DMS153 treated with DMSO at 0.1 percent for 48 hours (cell line): ENCODE measurements at regions not wholly inside any gene's neighbourhood (a gene's known extent, or its start where the extent isn't known, plus 50 kb on each side); places are given as distances from the start of the nearest gene placed in this dataset.

ENCODE experiments used
- DNase-seq: peaks from one replicate; lab custom pipeline; 2025; ENCODE audit not compliant: unreplicated experiment; lab: John Stamatoyannopoulos, UW

DNA sequence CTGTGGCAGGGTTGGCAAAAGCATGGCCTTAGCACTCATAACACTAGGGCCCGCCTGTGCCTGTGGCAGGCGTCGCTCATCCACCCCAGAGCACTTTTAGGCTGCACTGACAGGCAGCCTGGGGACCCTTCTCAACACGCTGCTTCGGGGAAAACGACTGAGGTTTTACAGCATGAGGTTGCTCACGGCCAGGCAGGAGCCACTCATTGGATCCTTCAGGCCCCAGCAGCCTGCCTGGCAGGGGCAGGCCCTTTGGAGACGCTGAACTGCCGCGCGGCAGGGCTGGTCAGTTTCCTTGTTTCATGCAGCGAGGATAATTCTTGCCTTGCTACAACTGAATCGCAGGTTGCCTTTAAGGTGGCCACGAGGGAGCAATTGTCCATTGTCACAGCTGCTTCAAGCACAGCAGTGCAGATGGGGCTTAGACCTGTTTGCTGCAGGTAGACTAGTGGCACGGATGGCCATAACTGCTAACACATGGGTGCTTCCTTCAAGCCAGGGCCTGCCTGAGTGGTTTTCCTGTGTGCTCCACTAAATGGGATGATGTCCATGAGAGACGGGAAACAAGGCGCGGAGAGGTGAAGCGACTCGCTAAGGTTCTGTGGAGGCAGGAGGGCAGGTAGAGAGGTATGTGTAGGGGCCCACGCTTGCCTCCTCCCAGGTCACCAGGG, 49.9 kb upstream of the HS6ST1 start:
- DNase-seq: no peak

DNA sequence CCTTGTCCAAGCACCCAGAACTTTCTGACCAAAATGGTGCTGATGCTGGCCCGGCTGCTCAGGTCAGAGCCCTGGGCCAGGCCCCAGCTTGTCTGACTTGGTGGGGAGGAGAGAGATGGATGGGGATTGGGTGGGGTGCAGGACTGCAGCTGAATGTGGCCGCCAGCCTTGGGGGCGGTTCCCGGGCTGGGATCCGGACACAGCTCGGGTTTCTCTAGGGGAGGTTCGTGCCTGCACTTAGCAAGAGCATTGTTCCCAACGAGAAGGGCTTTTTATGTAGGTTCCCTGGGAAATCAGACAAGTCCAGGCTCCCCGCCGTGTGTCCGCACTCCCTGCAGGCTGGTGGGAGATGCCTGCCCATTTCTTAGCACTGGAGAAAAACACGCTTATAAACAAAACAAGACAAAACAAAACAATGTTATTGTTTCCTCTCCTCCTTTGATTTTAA, 50.5 kb upstream of the HS6ST1 start:
- DNase-seq: no peak

DNA sequence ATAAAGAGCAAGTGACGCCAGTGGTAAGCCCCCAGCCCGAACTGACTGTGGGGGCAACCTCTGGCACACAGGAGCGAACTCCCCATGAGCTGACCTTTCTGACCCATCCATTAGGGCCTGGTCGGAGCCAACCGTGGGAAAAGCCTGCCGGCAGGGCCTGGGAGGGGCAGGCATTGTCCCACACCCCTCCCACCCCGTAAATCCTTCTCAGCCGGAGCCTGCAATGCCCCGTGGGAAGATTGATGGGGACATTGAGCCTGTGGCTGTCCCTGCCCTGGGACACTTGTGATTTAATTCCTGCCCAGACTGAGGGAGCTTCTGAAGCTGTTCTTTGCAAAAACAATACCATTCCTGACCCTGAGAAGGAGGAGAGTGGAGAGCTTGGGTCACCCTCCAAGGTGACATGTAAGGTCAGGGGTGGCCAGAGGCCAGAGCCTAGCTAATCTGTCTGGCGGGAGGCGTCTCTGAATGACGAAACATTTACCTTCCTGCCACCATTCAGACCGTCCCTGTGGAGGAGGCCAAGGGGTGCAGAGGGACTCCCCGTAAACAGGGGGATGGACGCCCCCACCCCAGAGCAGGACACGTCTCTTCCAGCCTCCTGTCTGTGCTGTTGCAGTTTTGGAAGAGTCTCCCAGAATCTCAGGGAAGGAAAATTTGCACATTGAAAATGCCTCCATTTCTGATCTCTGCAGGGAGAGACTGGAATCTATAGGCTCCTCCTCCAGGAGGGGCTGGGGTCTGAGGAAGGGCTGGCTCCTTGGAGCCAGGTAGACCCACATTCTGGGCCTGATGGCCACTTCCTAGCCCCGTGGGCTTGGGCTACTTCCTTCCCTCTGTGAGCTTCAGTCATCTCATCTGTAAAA, 51.2 kb upstream of the HS6ST1 start:
- DNase-seq: no peak

DNA sequence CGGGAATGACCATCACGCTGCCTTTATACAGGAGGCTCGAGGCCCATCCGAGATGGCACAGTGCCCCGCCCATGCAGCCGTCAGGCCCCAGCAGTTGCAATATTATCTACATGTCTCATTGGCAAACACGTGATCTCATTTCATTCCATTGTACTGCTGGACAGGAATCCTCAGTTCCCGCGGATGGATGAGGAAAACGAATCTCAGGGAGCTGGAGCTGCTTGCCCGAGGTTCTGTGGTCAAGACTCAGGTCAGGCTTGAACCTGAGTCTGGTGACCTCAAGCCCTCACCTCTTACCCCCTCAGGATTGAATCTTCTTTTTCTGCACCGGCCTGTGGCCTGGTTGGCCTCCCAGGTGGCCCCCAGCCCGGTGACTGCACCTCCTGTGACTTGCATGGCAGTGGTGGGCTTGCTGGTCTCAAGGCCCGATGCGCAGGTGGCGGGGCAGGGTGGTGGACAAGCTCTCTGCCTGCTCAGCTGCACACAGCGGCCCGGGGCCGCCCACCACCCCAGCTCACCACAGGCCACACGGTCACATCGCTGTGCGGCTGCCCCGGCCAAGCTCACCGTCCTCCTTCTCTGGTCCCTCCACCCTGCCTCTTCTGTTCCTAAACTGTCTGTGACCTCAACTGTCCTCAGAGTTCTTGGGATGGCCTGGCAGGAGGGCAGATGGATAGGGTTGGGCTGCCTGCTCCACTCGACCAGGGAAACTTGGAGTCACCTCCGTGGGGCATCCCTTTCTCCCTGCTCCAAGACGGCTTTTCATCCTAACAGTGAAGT, 52.0 kb upstream of the HS6ST1 start:
- DNase-seq: no peak

DNA sequence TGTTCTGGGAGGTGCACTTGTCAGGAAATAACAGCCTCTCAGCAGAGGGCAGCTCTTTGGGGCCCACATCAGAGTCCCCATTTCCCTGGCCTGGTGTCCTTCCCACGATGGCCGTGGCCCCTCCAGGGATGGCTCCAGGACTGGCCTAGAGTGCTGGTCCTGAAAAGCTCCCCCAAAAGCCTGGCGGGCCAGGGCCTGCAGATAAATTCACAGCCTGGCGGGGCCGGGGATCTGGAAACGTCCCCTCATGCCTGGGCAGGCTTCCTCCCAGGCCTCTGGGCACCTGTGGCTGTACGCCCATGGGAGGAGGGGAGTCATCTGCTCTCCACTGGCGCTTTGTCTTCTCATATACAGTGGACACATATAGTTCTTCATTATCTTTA, 52.6 kb upstream of the HS6ST1 start:
- DNase-seq: no peak

DNA sequence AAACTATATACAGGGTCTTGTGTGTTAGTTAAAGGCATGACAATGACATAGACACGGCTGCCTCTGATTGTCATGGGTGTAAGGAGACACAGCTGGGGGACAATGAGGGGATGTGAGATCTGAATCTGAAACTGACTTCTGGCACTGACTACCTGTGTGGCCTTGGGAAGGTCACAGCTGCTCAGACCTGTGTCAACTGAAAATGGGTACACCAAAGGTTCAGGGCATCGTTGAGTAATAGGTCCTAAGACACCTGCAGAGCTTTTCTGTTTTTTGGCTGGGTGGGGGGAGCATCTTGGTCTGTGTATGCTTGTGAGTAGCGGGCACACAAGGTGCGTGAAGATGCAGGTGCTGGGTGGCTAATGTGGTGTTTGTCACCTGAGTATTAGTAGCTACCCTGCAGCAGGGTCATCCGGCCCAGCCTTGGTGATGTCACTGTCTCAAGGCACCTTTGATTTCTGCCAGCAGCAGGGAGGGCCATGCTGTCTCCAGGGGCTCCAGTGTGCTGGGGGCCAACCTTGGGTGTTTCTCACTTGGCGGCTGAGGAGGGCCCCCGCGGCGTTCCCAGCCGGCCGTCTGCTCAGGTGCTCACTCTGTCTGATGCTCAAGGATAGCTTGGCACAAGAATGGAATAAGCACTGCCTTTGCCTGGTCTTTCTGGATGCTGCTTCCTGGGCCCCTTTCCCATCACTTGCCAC, 53.1 kb upstream of the HS6ST1 start:
- DNase-seq: no peak

DNA sequence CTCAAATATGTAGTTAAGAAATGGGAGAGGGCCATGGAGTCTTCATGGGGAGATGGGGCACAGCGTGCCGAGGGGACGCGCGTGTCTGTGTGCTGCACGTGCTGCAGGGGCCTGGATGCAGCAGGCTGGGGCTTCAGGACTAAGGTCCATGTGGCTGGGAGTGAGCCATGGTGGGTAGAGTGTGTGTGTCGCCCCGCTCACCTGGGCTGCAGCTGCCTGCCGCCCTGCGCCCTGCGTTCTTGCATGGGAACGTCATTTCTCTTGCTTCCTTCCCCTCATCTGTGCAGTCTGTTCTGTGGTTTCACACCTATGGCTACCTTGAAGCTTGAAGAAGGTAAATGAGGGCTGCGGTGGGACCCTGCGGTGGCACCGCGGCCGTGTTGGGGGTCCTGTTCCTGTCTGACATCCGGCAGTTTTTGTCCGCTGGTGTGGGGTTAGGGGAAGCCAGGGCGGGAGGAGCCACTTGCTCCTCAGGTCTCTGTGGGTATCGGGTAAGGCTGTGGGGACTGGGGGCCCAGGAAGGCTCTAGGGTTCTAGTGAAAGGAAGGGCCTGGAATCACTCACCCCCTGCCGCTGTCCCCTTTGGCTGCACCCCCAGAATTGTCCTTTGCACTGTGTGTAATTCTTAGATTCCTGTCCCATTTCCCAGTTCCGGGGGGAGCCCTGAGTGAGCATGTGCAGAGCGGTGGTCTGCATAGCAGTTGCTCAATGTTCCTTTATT, 54.1 kb upstream of the HS6ST1 start:
- no peak for DNase-seq

DNA sequence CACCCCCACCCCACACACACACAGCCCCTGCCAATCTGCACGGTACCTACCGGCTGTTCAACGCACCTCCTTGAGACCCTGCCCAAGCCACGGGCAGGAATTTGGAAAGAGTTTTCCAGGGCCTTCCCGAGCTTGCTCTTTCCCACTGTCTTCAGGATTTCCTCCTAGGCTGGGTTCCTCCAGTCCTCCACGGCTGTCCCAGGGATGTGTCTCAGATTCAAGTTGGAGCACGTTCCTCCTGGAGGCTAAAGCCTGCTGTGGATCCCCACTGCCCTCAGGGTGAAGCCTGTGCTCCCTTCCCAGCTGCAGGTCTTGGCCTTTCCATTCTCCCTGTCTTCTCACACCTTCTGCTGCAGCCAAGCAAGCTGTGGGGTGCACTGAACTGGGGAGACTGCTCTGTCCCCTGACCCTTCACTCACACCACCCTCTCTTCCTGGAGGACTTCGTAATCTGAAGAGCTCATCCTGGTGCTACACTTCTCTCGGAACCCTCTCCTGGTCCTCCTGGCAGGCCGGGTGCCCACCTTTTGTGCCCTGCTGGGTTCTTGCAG, 54.9 kb upstream of the HS6ST1 start:
- DNase-seq: no peak

DNA sequence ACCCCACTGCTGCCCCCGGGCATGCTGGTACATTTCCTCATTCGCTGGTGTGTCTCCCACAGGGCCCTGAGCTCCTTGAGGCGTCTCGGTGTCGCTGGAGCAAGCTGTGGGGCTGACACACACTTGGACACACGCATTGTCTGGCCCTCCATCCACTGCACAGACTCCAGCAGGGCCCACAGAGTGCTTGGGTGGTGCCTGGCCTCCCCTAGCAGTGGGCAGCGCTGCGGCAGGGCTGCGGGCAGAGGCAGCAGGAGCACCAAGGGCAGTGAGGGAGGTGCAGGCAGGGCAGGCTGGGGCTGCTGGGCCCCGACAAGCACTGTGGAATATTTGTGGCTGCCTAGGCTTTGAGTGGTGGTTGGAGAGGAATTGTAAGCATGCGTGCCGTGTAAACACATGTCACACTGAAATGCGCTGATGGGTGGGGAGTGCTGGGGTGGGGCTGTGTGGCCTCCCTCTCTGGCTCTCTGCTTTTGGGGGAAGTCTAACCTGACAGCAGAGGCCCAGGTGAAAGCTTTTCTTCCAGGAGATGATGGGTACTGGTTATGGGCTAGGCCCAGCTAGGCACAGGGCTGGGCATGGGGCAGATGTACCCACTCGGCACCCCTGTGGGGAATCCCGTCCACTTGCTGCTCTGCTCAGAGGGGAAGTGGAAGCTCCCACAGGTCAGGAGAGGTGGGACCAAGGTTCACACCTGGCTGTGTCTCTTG, 55.5 kb upstream of the HS6ST1 start:
- DNase-seq: no peak

DNA sequence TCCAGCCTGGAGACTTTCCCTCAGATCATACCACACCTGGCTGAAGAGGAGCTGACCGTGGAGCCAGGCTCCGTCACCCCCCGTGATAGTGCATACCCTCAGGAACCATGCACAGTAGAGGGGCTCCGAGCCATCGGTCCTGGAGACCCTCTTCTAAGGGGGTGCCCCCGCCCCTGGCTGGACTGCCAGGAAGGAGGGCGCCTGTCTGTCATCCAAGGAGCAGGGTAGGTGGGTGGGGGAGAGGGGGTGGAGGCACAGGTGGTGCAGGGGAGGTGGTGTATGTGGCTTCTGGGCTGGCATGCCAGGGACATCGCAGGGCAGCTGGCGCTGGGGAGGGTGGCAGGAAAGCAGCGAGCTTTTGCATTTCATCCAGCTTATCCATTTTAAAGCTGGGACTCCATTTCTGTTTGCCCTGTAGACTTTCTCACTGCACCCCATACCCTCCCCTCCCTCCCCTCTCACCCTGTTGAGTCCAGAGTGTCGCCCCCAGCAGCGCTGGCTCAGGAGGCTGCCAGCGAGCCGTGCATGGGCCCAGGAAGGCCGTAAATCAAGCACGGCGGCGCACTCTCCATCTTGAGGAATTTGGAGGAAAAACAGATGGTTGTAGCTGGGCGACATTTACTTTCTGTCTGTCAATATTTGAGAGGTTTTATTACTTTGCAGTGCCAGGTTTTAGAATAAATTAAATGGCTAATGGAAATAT, 56.2 kb upstream of the HS6ST1 start:
- DNase-seq: no peak

DNA sequence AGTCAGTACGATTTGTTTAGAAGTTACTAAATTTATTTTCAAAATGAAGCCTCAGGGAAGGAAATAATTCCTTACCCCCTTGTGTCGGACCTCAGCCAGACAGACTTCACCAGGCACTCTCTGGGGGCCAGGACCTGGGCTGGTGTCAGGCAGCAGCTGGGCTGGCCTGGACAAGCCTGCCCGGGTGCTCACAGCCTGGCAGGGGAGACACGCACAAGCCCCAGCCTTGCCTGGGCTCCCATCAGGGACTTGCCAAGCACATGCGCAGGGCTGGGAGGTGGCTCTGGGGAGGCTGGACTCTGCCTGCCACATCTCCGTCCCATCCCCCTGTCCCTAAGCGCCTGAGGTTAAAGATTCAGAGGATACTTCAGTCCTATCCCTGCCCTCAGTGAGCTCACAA, 56.8 kb upstream of the HS6ST1 start:
- no peak for DNase-seq

DNA sequence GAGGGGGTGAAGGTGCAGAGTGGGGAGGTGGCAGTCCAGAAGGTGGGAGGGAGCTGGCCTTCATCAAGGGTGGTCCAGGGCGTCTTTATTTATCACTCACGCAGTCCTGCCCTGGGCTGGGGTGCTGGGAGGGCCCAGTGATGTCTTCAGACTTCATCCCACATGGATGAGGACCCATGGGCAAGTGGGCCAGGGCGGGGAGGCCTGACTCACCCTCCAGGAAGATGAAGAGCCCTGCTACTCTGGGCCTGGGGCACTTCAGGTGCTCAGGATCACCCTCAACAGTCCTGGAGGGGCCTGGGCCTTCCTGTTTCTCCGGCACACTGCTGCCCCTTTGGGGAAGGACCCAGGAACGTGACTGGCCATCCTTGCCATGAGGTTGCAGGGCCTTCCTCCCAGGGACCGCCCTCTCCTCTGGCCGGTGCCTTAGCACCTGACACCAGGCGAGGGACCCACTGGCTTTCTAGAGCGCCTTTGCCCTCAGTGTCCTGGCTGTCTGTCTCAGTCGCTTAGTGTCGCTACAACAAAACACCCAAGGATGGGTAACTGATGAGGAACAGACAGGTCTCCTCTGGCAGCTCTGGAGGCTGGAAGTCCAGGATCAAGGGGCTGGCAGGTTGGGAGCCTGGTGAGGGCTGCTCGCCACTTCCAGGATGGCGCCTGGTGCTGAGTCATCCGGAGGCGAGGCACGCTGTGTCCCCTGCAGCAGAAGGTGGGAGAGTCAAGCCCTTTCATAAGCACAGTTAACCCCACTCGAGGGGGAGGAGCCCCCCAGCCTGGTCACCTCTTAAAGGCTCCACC, 57.8 kb upstream of the HS6ST1 start:
- no peak for DNase-seq

DNA sequence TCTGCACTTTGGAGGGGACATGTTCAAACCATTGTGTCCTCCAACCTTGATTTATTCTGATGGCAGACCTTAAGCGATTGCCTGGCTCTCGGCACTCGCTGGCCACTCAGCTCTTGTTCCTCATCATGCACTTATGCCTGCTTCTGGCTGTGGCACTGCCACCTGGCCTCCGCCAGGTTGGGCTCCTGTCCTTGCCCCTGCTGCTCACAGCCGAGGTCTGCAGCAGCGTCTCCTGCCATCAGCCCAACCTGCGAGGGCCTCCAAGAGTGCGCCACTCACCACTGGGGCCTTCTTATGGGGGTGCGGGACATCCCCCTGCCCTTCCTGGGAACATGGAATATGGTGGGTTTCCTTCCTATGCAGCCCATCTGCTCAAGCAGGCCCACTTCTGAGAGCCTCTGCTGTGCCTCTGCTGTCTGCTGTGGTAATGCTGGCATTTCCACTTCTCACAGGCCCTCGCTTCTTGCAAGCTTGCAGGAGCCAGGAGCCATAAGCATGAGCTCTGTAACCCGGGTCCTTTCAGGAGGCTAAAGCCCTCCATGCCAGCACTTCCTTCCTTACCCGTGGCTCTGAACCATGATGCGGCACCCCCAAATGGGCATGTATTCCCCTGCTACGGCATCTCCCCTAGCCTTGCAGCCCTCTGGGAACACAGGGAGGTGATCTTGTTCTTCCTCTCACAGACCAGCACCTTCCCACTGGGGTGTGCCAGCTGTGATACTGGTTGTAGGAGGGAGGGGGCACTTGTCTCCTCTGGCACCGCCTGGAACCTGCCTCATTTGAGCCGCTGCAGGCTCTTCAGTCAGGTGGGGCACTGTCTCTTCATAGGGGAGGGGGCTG, 58.6 kb upstream of the HS6ST1 start:
- no peak for DNase-seq

DNA sequence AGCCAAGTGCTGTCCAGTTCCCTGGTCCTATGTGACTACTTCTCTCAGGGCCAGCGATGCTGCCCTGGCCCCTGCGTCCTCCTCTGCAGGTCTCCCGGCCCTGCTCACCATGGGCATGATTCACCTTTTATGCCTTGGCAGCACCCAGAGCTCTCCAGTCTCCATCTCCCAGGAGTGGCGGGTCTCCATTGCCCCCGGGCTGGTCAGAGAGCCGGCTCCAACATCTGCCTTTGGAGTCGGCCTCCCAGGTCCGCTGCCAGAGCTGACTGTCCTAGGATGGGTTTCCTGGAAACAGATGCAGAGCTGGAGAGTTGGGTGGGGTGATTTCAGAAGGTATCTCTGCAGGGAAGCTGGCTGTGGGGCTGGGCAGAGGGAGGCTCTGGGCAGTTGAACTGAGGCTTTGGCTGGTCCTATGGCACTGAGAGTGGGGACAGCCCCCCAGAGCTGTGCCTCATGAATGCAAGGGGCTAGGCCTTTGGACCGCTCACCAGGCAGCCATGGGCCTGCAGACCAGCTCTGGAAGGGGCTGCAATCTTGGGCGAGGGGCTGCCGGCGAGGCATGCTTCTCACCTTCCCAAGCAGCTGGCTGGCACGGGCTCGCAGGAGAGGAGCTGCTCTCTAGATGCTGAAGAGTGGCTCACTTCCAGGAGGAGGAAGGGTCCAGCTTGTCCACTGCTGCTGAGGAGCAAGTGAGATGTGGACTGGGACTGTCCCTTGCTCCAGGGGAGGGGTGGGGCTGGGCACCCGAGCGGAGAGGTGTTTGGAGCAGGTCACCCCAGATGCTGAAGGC, 59.8 kb upstream of the HS6ST1 start:
- DNase-seq: no peak

DNA sequence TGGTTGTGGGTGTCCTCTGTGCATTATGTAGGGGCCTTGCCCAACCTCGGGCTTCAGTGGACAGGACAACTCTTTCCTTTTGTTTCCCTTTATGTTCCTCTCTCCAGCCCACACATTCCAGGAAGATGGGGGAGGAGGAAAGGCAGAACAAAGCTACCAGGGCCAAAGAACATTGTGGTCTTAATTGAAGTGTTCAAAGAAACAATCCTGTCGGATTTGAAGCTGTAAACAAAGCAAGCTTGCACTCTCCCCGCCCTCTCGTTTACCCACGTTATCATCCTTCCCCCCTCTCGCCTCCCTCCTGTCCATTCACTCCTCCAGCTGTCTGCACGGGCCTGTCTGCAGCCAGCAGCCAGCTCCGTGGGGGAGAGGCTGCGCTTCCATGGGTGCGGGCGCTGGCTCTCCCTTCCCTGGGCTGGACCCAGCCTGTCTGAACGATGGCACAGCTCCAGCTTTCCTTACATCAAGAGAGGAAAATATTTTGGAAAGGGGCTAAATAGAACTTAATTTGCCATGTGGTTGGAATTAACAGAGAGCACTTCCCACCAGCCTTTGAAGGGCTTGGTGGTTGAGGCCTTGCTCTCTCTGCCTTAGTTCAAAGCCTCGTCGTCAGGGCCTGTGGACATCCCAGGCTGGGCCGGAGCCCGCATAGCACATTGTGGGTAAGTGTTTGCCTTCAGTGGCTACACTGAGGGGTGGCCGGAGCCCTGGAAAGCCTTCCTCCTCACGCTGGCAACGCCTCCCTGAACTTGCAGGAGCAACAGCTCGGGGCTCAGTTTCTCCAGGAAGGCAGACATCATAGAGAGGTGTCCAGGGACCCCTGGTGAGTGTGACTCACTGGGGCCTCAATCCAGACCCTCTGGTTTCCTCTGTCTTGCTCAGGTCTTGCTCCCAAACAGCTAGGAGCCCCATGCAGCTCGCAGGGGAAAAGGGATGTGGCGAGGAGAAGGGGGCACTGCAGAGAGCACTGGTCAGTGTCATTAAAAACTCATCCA, 60.6 kb upstream of the HS6ST1 start:
- DNase-seq: no peak
